OCI-LY1 (cell line): ENCODE measurements at regions not wholly inside any gene's neighbourhood (a gene's known extent, or its start where the extent isn't known, plus 50 kb on each side); places are given as distances from the start of the nearest gene placed in this dataset.

Experiments
- EZH2 ChIP-seq: fragments of 200-600 bp; sonication (generic), shearing (Covaris generic); IDR thresholded peaks from 2 replicates; pipeline ENCODE4 v1.8.0; 2017; ENCODE audit warnings: borderline replicate concordance, mixed run types, mild to moderate bottlenecking, antibody characterized with exemption, low read length, moderate library complexity, mixed read lengths
- TF ChIP-seq, protein P1 (sequence below): fragments of 200-600 bp; sonication (generic), shearing (Covaris generic); IDR thresholded peaks from 2 replicates; pipeline ENCODE4 v1.5.1; 2017; ENCODE audit warnings: mild to moderate bottlenecking, antibody characterized with exemption, low read length, moderate library complexity, mixed read lengths

GRCh38 chr4:163654621-163655020, 160.1 kb downstream of the TMA16 start:
- TF ChIP-seq, protein P1, sequence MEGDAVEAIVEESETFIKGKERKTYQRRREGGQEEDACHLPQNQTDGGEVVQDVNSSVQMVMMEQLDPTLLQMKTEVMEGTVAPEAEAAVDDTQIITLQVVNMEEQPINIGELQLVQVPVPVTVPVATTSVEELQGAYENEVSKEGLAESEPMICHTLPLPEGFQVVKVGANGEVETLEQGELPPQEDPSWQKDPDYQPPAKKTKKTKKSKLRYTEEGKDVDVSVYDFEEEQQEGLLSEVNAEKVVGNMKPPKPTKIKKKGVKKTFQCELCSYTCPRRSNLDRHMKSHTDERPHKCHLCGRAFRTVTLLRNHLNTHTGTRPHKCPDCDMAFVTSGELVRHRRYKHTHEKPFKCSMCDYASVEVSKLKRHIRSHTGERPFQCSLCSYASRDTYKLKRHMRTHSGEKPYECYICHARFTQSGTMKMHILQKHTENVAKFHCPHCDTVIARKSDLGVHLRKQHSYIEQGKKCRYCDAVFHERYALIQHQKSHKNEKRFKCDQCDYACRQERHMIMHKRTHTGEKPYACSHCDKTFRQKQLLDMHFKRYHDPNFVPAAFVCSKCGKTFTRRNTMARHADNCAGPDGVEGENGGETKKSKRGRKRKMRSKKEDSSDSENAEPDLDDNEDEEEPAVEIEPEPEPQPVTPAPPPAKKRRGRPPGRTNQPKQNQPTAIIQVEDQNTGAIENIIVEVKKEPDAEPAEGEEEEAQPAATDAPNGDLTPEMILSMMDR: no peak
- TF ChIP-seq EZH2: no peak
